OCI-LY7 (cell line): ENCODE measurements at regions not wholly inside any gene's neighbourhood (a gene's known extent, or its start where the extent isn't known, plus 50 kb on each side); places are given as distances from the start of the nearest gene placed in this dataset.

Experiments
- EZH2phosphoT487 ChIP-seq: fragments of 200-600 bp; sonication (generic); IDR thresholded peaks from 2 replicates; pipeline ENCODE4 v1.6.1; 2018; ENCODE audit warnings: low read depth, borderline replicate concordance, mild to moderate bottlenecking, mixed run types, antibody characterized with exemption, low read length, moderate library complexity, mixed read lengths
- TF ChIP-seq, protein P1 (sequence below): fragments of 200-600 bp; sonication (generic); conservative IDR thresholded peaks from 2 replicates; pipeline ENCODE4 v1.5.1; 2014; ENCODE audit warnings: mild to moderate bottlenecking, antibody characterized with exemption, low read length, moderate library complexity, mixed read lengths

DNA sequence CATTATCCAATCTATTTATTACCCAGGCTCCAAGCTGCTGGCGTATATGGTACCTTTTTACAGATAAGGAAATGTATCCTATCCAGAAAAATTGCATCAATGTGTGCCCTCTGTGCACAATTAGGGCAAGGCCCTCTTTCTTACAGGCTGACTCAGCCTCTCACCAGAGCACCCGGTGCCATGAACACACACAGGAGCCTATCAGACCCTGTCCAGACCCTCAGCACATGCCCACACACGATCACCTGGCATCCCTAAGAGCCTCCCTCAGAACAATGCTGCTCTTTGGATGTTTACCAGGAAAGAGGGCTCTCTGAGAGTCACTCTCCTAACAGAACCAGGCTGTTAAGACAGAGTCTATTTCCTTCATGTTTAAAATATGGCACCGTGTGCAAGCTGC, 460.0 kb upstream of the TBL1XR1 start:
- TF ChIP-seq, protein P1, sequence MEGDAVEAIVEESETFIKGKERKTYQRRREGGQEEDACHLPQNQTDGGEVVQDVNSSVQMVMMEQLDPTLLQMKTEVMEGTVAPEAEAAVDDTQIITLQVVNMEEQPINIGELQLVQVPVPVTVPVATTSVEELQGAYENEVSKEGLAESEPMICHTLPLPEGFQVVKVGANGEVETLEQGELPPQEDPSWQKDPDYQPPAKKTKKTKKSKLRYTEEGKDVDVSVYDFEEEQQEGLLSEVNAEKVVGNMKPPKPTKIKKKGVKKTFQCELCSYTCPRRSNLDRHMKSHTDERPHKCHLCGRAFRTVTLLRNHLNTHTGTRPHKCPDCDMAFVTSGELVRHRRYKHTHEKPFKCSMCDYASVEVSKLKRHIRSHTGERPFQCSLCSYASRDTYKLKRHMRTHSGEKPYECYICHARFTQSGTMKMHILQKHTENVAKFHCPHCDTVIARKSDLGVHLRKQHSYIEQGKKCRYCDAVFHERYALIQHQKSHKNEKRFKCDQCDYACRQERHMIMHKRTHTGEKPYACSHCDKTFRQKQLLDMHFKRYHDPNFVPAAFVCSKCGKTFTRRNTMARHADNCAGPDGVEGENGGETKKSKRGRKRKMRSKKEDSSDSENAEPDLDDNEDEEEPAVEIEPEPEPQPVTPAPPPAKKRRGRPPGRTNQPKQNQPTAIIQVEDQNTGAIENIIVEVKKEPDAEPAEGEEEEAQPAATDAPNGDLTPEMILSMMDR = no peak
- no peak for TF ChIP-seq EZH2phosphoT487
